Thyroid gland (tissue), 4 donors: ENCODE measurements at regions not wholly inside any gene's neighbourhood (a gene's known extent, or its start where the extent isn't known, plus 50 kb on each side); places are given as distances from the start of the nearest gene placed in this dataset.

Source experiments
- POLR2A ChIP-seq, 2 donors: fragments of 450-650 bp; IDR thresholded peaks; one replicate each; pipeline ENCODE4 v1.6.1; 2017; ENCODE audit warnings: antibody characterized with exemption in 2 of 2, mild to moderate bottlenecking in 2 of 2, moderate library complexity in 1 of 2
- TF ChIP-seq, protein P1 (sequence below), 6 experiments: fragments of 200-600 bp in 3 of 6; fragments of 450-650 bp in 3 of 6; sonication (generic) in 3 of 6; IDR thresholded peaks; one replicate each; pipeline ENCODE4 v1.5.1; 2016 to 2019; ENCODE audit warnings: antibody characterized with exemption in 6 of 6, mild to moderate bottlenecking in 2 of 6, inconsistent platforms in 1 of 6, moderate library complexity in 1 of 6

DNA sequence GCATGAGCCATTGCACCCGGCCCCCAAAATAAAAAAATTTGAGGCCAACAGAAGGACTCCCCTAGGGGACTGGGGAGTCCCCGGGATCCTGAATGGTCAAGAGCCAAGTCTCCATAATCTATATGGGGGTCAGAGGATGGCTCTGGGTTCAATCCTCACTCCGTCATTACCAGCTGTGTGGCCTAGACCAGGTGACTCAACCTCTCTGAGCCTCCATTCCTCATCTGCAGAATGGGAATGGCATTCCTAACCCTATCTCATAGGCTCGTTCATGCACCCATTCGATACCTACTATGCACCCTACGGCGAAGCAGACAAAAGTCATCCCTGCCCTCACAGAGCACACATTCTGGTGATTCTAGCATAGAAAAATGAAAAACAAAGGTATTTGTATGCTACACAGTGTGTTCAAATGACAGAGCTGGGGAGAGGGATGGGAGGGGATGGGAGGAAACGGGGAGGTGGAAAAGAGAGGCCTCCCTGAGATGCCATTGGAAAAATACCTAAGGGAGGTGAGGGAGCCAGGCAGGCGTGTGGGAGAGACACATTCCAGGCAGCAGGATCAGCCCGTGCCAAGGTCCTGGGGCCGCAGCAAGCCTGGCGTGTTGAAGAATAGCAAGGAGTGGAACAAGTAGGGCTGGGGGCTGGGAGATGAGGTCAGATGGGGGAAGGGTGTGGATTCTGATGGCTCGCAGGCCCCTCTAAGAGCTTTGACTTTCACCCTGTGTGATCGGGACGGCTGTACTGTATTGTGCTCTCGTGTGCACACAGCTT lies 71.2 kb downstream of the RMI2 start:
- TF ChIP-seq POLR2A (IDR thresholded peaks at IDR 0.05), result no peak
- TF ChIP-seq, protein P1, sequence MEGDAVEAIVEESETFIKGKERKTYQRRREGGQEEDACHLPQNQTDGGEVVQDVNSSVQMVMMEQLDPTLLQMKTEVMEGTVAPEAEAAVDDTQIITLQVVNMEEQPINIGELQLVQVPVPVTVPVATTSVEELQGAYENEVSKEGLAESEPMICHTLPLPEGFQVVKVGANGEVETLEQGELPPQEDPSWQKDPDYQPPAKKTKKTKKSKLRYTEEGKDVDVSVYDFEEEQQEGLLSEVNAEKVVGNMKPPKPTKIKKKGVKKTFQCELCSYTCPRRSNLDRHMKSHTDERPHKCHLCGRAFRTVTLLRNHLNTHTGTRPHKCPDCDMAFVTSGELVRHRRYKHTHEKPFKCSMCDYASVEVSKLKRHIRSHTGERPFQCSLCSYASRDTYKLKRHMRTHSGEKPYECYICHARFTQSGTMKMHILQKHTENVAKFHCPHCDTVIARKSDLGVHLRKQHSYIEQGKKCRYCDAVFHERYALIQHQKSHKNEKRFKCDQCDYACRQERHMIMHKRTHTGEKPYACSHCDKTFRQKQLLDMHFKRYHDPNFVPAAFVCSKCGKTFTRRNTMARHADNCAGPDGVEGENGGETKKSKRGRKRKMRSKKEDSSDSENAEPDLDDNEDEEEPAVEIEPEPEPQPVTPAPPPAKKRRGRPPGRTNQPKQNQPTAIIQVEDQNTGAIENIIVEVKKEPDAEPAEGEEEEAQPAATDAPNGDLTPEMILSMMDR (IDR thresholded peaks at IDR 0.05), result no peak
